Gastrocnemius medialis (tissue), 4 donors: ENCODE measurements at regions not wholly inside any gene's neighbourhood (a gene's known extent, or its start where the extent isn't known, plus 50 kb on each side); places are given as distances from the start of the nearest gene placed in this dataset.

Experiments
- CTCF ChIP-seq, 5 experiments: fragments of 450-650 bp in 3 of 5; fragments of 200-600 bp in 2 of 5; sonication (generic) in 2 of 5; IDR thresholded peaks in 4 of 5; conservative IDR thresholded peaks in 1 of 5; 1 replicate in 4 of 5; 2 replicates in 1 of 5; pipeline ENCODE4 v1.5.1; 2016 to 2019; ENCODE audit warnings: antibody characterized with exemption in 5 of 5, mild to moderate bottlenecking in 3 of 5, moderate library complexity in 3 of 5
- POLR2A ChIP-seq, 2 donors: fragments of 450-650 bp; IDR thresholded peaks; one replicate each; pipeline ENCODE4 v1.6.1; 2017; ENCODE audit warnings: antibody characterized with exemption in 2 of 2, mild to moderate bottlenecking in 2 of 2, moderate library complexity in 2 of 2

GRCh38 chr2:150391779-150392178 is 95.7 kb downstream of the RND3 start:
- TF ChIP-seq CTCF (IDR thresholded peaks at IDR 0.05 in 4 of 5, conservative IDR thresholded peaks at IDR 0.05 in 1 of 5) (no peak), POLR2A (IDR thresholded peaks at IDR 0.05) (no peak)
